MCF 10A (cell line): ENCODE measurements at regions not wholly inside any gene's neighbourhood (a gene's known extent, or its start where the extent isn't known, plus 50 kb on each side); places are given as distances from the start of the nearest gene placed in this dataset.

ENCODE experiments used
- BruUV-seq: library from RNA; stranded (reverse); fragments of 400-500 nt; replicated peaks from 2 replicates; lab custom pipeline; 2021; lab: Mats Ljungman, UMichigan
- CTCF ChIA-PET: fragments of 300-600 bp; sonication (Branson Sonifier 250); formaldehyde crosslinking; extraction: SDS; loops from one replicate; lab custom pipeline; 2021; ENCODE audit warnings: antibody characterized with exemption, inconsistent platforms; lab: Yijun Ruan, JAX
- POLR2A ChIA-PET: fragments of 300-600, 350-650 bp; sonication (Branson Sonifier 250); formaldehyde crosslinking; extraction: SDS; loops from one replicate; lab custom pipeline; 2020; ENCODE audit warnings: antibody characterized with exemption, inconsistent platforms; lab: Yijun Ruan, JAX
- DNase-seq: peaks from one replicate; pipeline ENCODE4 v3.0.0-alpha.2; 2018; ENCODE audit not compliant: unreplicated experiment
- H3K27ac Mint-ChIP-seq: one replicate; pipeline ENCODE4 v1.8.0; 2022; ENCODE audit warnings: mild to moderate bottlenecking, low read depth, mixed read lengths; ENCODE audit not compliant: unreplicated experiment
- H3K27me3 Mint-ChIP-seq: one replicate; pipeline ENCODE4 v1.8.0; 2022; ENCODE audit warnings: mixed read lengths; ENCODE audit not compliant: insufficient read depth, unreplicated experiment
- H3K36me3 Mint-ChIP-seq: one replicate; pipeline ENCODE4 v1.8.0; 2022; ENCODE audit warnings: mild to moderate bottlenecking, moderate library complexity, mixed read lengths; ENCODE audit not compliant: insufficient read depth, unreplicated experiment
- H3K4me1 Mint-ChIP-seq: one replicate; pipeline ENCODE4 v1.8.0; 2022; ENCODE audit warnings: mixed read lengths; ENCODE audit not compliant: insufficient read depth, unreplicated experiment
- H3K4me3 Mint-ChIP-seq: one replicate; pipeline ENCODE4 v1.8.0; 2022; ENCODE audit warnings: mild to moderate bottlenecking, moderate library complexity, mixed read lengths; ENCODE audit not compliant: unreplicated experiment
- H3K9me3 Mint-ChIP-seq: one replicate; pipeline ENCODE4 v1.8.0; 2022; ENCODE audit warnings: mixed read lengths; ENCODE audit not compliant: unreplicated experiment
- CTCF ChIP-seq: fragments of 200-600 bp; IDR thresholded peaks from one replicate; pipeline ENCODE4 v1.8.0; 2022; ENCODE audit warnings: antibody characterized with exemption, mild to moderate bottlenecking; ENCODE audit not compliant: unreplicated experiment
- intact Hi-C: fragments of 100-400 bp; cut with micrococcal nuclease; formaldehyde crosslinking; loops from 2 replicates; pipeline ENCODE4 v1.14.1; 2022

GRCh38 chr6:96299525-96299924 is 222.1 kb upstream of the UFL1 start:
- no peaks in the 10 kb centered on the region for H3K4me1 Mint-ChIP-seq
- H3K36me3 Mint-ChIP-seq, result peaks cover 7% of the 10 kb centered on the region
- DNase-seq, result no peak
- ChIA-PET POLR2A (no interaction called here), CTCF (no interaction called here)
- peaks cover 8% of the 10 kb centered on the region for H3K9me3 Mint-ChIP-seq
- no peak for TF ChIP-seq CTCF
- peaks cover 24% of the 10 kb centered on the region for H3K27me3 Mint-ChIP-seq
- intact Hi-C loops, result no loop called here
- no peak overlapping the region for H3K4me3 Mint-ChIP-seq
- no TSS peak for BruUV-seq
- H3K27ac Mint-ChIP-seq, result no peak overlapping the region

GRCh38 chr6:96301023-96301422 is 220.6 kb upstream of the UFL1 start:
- CTCF ChIA-PET, result no interaction called here
- Mint-ChIP-seq H3K27me3 (peaks cover 34% of the 10 kb centered on the region), H3K4me1 (no peaks in the 10 kb centered on the region), H3K27ac (no peak overlapping the region), H3K4me3 (no peak overlapping the region), H3K36me3 (no peaks in the 10 kb centered on the region), H3K9me3 (no peaks in the 10 kb centered on the region)
- no TSS peak for BruUV-seq
- intact Hi-C loops, result no loop called here
- no peak for TF ChIP-seq CTCF
- DNase-seq, result no peak
- POLR2A ChIA-PET, result no interaction called here

GRCh38 chr6:96301781-96302180 is 219.8 kb upstream of the UFL1 start:
- BruUV-seq, result no TSS peak
- Mint-ChIP-seq H3K4me1 (no peaks in the 10 kb centered on the region), H3K9me3 (no peaks in the 10 kb centered on the region), H3K4me3 (no peak overlapping the region), H3K36me3 (no peaks in the 10 kb centered on the region), H3K27ac (no peak overlapping the region), H3K27me3 (peaks cover 34% of the 10 kb centered on the region)
- intact Hi-C loops, result no loop called here
- ChIA-PET POLR2A (no interaction called here), CTCF (no interaction called here)
- peak; percentile 15 for DNase-seq
- no peak for TF ChIP-seq CTCF

GRCh38 chr6:96302991-96303390 is 218.6 kb upstream of the UFL1 start:
- no peak for DNase-seq
- CTCF ChIA-PET, result no interaction called here

More at GRCh38 chr6:96302991-96303390, 218.6 kb upstream of the UFL1 start:
- Mint-ChIP-seq H3K4me3 (no peak overlapping the region), H3K36me3 (no peaks in the 10 kb centered on the region), H3K9me3 (no peaks in the 10 kb centered on the region), H3K4me1 (no peaks in the 10 kb centered on the region), H3K27me3 (peaks cover 34% of the 10 kb centered on the region), H3K27ac (no peak overlapping the region)
- intact Hi-C loops, result no loop called here
- BruUV-seq, result no TSS peak
- TF ChIP-seq CTCF, result no peak
- POLR2A ChIA-PET, result interaction anchor here (0.6 kb wide), 1 partner anchor 174 kb away, joined by 3 read pairs; no protein-coding TSS in a partner anchor
